DND-41 (cell line): ENCODE measurements at regions not wholly inside any gene's neighbourhood (a gene's known extent, or its start where the extent isn't known, plus 50 kb on each side); places are given as distances from the start of the nearest gene placed in this dataset.

Experiments used
- ATAC-seq: fragments of 200-7000 bp; cut with Tn5 transposase; 3 replicates; pipeline ENCODE4 v1.9.1; 2021; ENCODE audit warnings: low read depth; ENCODE audit not compliant: insufficient read depth
- DNase-seq: peaks from one replicate; pipeline ENCODE4 v3.0.0-alpha.2; 2020
- H2AFZ ChIP-seq: 2 replicates; pipeline ENCODE4 v1.6.0; 2012; ENCODE audit warnings: low read depth, low read length
- H3K27ac ChIP-seq: 2 replicates; pipeline ENCODE4 v1.5.1; 2012; ENCODE audit warnings: low read length, inconsistent platforms
- H3K27me3 ChIP-seq: fragments of 200-600 bp; sonication (generic); 2 replicates; pipeline ENCODE4 v1.6.0; 2012; ENCODE audit warnings: low read length, mild to moderate bottlenecking, inconsistent platforms; ENCODE audit not compliant: insufficient read depth, poor library complexity
- H3K36me3 ChIP-seq: 2 replicates; pipeline ENCODE4 v1.5.1; 2012; ENCODE audit warnings: low read length, inconsistent platforms; ENCODE audit not compliant: insufficient read depth
- H3K4me1 ChIP-seq: 2 replicates; pipeline ENCODE4 v1.5.1; 2012; ENCODE audit warnings: mild to moderate bottlenecking, low read length; ENCODE audit not compliant: insufficient read depth
- H3K4me2 ChIP-seq: 2 replicates; pipeline ENCODE4 v1.6.0; 2012; ENCODE audit warnings: mild to moderate bottlenecking, moderate library complexity, low read length, inconsistent platforms; ENCODE audit not compliant: insufficient read depth
- H3K4me3 ChIP-seq, 2 experiments: fragments of 200-600 bp in 1 of 2; shearing (Covaris generic) in 1 of 2; 2 replicates each; pipeline ENCODE4 v1.5.1; 2012 to 2016; ENCODE audit warnings: inconsistent platforms in 2 of 2, low read length in 2 of 2, mild to moderate bottlenecking in 2 of 2, low read depth in 1 of 2, moderate library complexity in 1 of 2
- H3K79me2 ChIP-seq: 2 replicates; pipeline ENCODE4 v1.6.0; 2012; ENCODE audit warnings: low read length, inconsistent platforms; ENCODE audit not compliant: insufficient read depth
- H3K9ac ChIP-seq: 2 replicates; pipeline ENCODE4 v1.6.0; 2012; ENCODE audit warnings: low read depth, mild to moderate bottlenecking, inconsistent platforms, low read length, moderate library complexity
- H3K9me3 ChIP-seq: 2 replicates; pipeline ENCODE4 v1.5.1; 2012; ENCODE audit warnings: low read length, moderate library complexity, mild to moderate bottlenecking, inconsistent platforms; ENCODE audit not compliant: insufficient read depth, severe bottlenecking
- H4K20me1 ChIP-seq: 2 replicates; pipeline ENCODE4 v1.6.0; 2012; ENCODE audit warnings: low read length; ENCODE audit not compliant: insufficient read depth
- CTCF ChIP-seq: IDR thresholded peaks from 2 replicates; pipeline ENCODE4 v1.5.1; 2012; ENCODE audit warnings: borderline replicate concordance, low read length, moderate library complexity, mild to moderate bottlenecking; ENCODE audit not compliant: poor library complexity, severe bottlenecking; ENCODE audit errors: extremely low read depth
- EZH2 ChIP-seq: IDR thresholded peaks from 3 replicates; pipeline ENCODE4 v1.6.1; 2012; ENCODE audit warnings: borderline replicate concordance, low read depth, mild to moderate bottlenecking, moderate library complexity, low read length, inconsistent platforms; ENCODE audit not compliant: severe bottlenecking

GRCh38 chr9:107163370-107163769, 119.7 kb upstream of the RAD23B start:
- TF ChIP-seq CTCF, result no peak
- TF ChIP-seq EZH2, result no peak
- DNase-seq, result no peak
- H3K4me1 ChIP-seq, result no peaks in the 10 kb centered on the region
- no peaks in the 10 kb centered on the region for H3K79me2 ChIP-seq
- no peak overlapping the region for H3K4me2 ChIP-seq
- ATAC-seq, result no peak
- H4K20me1 ChIP-seq, result no peaks in the 10 kb centered on the region
- no peaks in the 10 kb centered on the region for H3K27me3 ChIP-seq
- H3K4me3 ChIP-seq, result no peak overlapping the region
- no peaks in the 10 kb centered on the region for H3K9me3 ChIP-seq
- no peak overlapping the region for H3K9ac ChIP-seq
- H2AFZ ChIP-seq, result no peak overlapping the region
- H3K36me3 ChIP-seq, result no peaks in the 10 kb centered on the region
- no peak overlapping the region for H3K27ac ChIP-seq

- ATAC-seq, result no peak
Measured at GRCh38 chr9:107169796-107170195, 113.3 kb upstream of the RAD23B start.

GRCh38 chr9:107170801-107171200, 112.3 kb upstream of the RAD23B start:
- no peak for DNase-seq
- no peak overlapping the region for H3K27ac ChIP-seq
- no peak for ATAC-seq
- TF ChIP-seq CTCF, result no peak
- no peak for TF ChIP-seq EZH2
- no peak overlapping the region for H3K4me3 ChIP-seq
- no peaks in the 10 kb centered on the region for H3K36me3 ChIP-seq
- no peak overlapping the region for H3K4me2 ChIP-seq
- H3K9ac ChIP-seq, result no peak overlapping the region
- no peak overlapping the region for H2AFZ ChIP-seq
- no peaks in the 10 kb centered on the region for H3K4me1 ChIP-seq
- H3K79me2 ChIP-seq, result no peaks in the 10 kb centered on the region
- H3K27me3 ChIP-seq, result no peaks in the 10 kb centered on the region
- H4K20me1 ChIP-seq, result no peaks in the 10 kb centered on the region
- H3K9me3 ChIP-seq, result no peaks in the 10 kb centered on the region

More at GRCh38 chr9:107169796-107170195, 113.3 kb upstream of the RAD23B start:
- Histone ChIP-seq H4K20me1 (no peaks in the 10 kb centered on the region), H3K9ac (no peak overlapping the region), H3K79me2 (no peaks in the 10 kb centered on the region), H3K4me2 (no peak overlapping the region), H2AFZ (no peak overlapping the region), H3K27me3 (no peaks in the 10 kb centered on the region), H3K27ac (no peak overlapping the region), H3K9me3 (no peaks in the 10 kb centered on the region), H3K4me3 (no peak overlapping the region), H3K4me1 (no peaks in the 10 kb centered on the region), H3K36me3 (no peaks in the 10 kb centered on the region)
- no peak for DNase-seq
- no peak for TF ChIP-seq EZH2
- TF ChIP-seq CTCF, result no peak
